HG03457 (cell line): ENCODE measurements at regions not wholly inside any gene's neighbourhood (a gene's known extent, or its start where the extent isn't known, plus 50 kb on each side); places are given as distances from the start of the nearest gene placed in this dataset.

Experiments used
- ATAC-seq: cut with Tn5 transposase; IDR thresholded peaks from one replicate; pipeline ENCODE4 v1.9.1; 2021; ENCODE audit warnings: moderate number of reproducible peaks; ENCODE audit not compliant: unreplicated experiment

GRCh38 chr5:30103452-30104202 is 1089.9 kb upstream of the CDH6 start:
- no peak for ATAC-seq

- ATAC-seq: no peak
These were observed 1090.4 kb upstream of the CDH6 start for GRCh38 chr5:30103052-30103451.

DNA sequence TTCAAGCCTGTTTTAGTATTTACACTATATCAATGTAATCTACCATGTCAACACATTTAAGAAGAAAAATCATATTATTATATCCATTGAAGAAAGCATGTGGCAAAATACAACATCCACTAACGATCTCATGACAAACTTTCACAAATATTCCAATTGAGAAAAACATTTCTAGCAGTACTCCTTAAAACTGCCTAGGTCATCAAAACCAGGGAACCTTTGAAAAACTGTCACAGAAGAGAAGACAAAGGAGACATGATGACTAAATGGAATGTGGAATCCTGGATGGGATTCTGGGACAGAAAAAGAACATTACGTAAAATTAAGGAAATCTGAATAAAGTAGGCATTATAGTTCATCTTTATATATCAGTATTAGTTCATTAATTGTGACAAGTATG is 1091.3 kb upstream of the CDH6 start:
- no peak for ATAC-seq

DNA sequence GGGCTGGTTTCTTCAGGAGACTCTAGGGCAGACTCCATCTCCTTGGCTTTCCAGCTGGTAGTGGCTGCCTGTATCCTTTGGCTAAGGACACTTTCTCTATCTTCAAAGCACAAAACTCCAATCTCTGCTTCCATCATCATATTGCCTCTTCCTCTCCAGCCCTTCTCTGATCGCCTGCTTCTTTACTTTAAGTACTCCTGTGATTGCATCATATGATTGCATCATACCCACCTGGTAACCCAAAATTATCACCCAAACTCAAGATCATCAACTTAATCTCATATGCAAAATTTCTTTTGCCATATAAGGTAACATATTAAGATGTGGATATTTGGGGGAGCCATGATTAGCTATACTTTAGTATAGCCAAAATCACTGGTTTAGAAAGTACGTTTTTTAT is 1092.6 kb upstream of the CDH6 start:
- no peak for ATAC-seq

DNA sequence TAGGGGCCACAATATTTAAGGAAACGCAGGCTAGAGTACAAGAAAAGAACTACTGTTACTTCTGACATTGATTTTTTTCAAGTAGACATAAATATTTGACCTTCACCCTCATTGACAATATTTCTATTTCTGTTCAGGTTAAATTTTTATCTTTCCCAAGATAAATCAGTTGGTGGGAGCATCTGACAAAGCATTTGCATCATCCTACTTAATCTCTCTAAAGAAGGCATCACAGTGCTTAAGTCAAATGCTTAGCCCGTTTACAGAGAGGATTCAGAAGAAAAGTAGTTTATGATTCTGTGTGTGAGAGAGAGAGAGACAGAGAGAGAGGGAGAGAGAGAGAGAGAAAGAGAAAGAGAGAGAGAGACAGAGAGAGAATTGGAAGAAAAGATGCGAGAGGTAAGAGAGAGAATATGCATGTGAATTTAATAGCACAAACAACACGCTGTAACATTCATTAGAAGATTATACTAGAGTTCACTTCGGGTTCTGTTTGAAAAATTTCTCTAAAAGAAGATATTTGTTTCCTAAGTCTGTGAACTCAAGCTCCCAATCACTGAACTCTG is 1093.3 kb upstream of the CDH6 start:
- no peak for ATAC-seq

- no peak for ATAC-seq
These were observed 1093.9 kb upstream of the CDH6 start for GRCh38 chr5:30099634-30100033.

DNA sequence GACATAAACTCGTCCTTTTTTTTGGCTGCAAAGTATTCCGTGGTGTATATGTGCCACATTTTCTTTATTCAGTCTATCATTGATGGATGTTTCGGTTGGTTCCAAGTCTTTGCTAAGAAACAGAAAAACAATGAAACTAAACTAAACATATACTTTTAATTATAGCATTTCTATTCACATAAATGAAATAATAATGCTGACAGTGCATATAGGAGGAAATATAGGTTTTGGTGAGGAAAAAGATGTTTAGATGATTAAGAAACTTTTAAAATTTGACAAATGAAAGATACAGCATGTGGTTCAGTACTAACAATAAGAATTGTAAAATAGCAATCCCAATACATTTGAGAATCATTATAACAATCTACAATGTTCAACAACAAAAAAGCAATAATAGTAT is 1094.5 kb upstream of the CDH6 start:
- ATAC-seq: no peak

DNA sequence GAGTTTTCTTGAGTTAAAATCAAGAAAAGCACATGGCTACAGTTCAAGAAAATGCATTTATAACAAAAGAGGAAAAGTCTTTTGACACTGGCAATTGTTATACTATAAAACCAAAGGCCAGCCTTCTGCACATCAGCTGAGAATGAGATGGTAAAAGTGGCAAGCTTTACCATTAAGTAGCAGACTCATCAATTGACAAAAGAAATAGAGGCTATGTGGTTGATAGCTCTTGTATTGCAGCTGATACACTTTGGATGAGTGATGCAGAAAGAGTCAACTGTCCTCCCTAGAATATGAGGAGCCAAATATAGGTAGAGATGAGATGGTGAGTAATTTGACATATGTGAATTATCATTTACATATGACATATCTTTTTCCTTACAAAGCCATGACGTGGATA is 1100.9 kb upstream of the CDH6 start:
- no peak for ATAC-seq

DNA sequence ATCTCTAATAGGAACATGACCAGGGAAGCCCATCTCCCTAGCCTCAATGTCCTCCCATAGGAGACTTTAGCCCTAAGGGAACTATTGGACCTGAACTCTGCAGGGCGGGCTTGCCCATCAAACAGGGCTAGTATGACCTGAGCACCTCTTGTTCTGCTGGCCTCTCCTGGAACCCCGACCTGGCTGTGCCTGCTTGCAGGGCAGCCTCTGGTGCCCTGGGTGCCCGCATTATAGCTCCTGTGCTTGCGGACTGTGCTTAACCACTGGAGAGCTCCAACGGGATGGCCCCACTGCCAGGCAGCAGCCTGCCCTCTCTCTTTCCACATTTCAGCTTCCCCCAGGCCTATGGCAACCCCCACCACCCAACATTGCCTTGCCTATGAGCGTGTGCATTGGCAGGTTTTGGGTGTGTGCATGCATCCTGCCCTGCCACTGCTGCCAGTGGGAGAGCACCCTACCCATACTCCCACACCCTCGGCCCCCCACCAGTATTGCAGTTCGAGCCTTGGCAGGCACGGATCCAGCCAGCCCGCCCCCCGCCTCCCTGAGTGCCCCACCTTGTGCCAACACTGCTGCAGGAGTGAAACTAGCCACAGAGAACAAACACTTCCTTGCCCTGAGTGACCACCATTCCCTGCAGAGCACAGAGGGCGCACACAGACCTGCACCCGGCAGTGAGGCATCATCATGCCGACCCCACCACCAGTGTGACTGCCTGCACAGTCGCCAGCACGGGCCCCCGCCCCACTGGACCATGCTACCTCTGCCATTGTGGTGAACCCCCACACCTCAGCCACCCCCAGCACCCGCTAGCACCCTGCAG is 1123.8 kb upstream of the CDH6 start:
- ATAC-seq: no peak

- no peak for ATAC-seq
These were observed 1130.0 kb upstream of the CDH6 start for GRCh38 chr5:30063503-30063902.

GRCh38 chr5:30051976-30052375 is 1141.5 kb upstream of the CDH6 start:
- ATAC-seq: no peak

DNA sequence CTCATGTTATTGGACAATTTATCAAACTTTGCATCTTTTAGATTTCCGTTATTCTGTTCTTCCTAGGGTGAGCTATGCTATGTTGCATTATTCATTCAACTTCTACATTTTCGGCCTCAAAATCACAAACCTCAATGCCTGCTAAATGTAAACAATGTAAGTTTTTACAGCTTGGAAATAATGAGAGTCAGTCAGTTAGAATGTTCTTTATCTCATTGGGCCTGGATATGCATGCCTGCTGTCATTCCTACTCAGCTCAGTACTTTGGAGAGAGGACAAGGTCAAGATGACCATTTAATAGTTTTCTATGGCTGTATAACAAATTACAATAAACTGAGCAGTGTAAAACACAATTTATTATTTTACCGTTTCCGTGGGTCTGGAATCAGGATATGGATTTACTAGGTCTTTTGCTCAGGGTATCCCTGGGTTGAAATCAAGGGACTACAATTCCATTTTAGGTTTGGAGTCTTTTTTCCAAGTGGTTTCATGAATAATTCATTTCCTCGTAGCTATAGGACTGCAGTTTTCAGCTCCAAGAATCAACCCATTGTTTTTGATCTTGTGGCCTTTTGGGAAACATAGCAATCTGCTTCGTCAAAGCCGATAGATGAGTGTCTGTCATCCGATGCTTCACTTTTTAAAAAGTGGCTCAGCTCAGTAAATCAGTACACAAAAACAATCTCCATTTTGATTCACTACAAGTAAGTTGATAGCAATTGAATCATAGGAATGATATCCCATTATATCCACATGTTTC is 1143.2 kb upstream of the CDH6 start:
- no peak for ATAC-seq

DNA sequence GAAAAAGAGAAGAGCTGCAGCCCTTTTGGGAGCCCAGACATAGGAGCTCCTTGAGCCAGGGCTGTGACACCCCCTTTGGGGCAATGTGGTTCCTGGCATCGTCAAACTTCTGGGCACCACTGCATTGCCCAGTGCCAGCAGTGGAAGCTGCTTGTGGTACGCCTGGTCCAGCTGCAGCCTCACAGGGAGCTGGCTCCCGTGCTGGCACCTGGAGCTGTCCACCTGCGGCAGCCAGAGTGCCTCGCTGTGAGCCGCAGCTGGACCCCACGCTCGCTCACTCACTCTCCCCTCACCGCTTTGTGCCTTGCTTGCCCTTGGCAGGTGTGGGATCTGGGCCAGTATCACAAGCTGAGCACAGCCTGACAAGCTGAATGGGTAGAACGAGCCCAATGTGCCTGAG is 1150.8 kb upstream of the CDH6 start:
- no peak for ATAC-seq

- no peak for ATAC-seq
These were observed 1151.6 kb upstream of the CDH6 start for GRCh38 chr5:30041831-30042385.

GRCh38 chr5:30041291-30041690 is 1152.2 kb upstream of the CDH6 start:
- ATAC-seq: no peak

- no peak for ATAC-seq
These were observed 1152.9 kb upstream of the CDH6 start for GRCh38 chr5:30040488-30041118.

DNA sequence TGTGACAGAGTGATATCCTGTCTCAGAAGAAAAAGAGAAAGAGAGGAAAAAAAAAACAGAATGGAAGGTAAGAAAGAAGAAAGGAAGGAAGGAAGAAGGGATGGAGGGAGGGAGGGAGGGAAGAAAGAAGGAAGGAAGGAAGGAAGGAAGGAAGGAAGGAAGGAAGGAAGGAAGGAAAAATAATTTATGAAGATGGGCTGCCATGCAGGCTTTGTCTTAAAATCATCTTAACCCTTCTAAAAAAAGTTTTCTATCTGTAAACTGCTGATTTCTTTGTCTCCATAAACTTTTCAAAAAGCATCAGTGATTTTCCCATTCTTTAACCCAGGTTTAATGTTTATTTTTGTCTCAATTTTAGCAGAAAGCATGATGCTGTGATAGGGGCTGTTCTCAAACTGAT is 1154.1 kb upstream of the CDH6 start:
- ATAC-seq: no peak

GRCh38 chr5:30034870-30035269 is 1158.6 kb upstream of the CDH6 start:
- ATAC-seq: no peak

GRCh38 chr5:30030101-30030500 is 1163.4 kb upstream of the CDH6 start:
- no peak for ATAC-seq

DNA sequence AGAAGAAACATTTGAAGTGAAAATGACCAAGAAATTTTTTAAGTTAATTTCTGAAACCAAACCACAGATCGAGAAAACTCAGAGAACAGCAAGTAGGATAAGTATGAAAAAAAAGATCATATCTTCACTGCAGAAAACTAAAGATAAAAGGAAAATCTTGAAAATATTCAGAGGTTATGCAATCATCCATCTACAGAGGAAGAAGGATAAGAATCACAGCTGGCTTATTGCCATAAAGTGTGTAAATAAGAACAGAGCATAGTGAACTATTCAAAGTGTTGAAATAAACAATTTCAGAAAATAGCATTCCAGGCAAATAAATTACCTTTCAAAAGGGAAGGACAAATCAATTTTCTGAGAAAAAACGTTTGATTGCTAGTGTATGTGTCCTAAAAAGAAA is 1191.7 kb upstream of the CDH6 start:
- no peak for ATAC-seq

DNA sequence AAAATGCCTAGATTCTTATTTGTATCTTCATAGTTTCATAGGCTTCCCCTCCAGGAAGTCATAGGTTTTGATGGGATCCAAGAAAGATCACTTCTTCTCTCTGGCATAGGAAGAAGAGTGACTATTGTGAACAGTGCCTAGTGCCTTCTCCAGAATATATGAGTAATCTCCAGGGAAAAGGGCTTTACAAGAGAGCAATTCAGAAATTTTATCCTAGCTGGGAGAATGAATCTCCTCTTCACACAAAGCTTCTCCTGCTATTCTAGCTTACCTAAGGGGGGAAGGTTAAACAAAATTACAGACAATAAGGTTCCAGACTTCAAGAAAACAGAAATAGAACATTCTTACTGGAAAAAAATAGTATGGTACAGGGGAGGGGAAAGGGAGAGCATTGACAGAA is 1193.3 kb upstream of the CDH6 start:
- no peak for ATAC-seq
